ENCODE measurements at regions not wholly inside any gene's neighbourhood (a gene's known extent, or its start where the extent isn't known, plus 50 kb on each side); places are given as distances from the start of the nearest gene placed in this dataset.

- intact Hi-C loops (cut with DNase I; ENCODE audit: low total_unique reads), result no loop called here
- Histone ChIP-seq H3K27me3 (no peaks in the 10 kb centered on the region), H3K9me3 (no peaks in the 10 kb centered on the region), H3K36me3 (ENCODE audit: low read depth, missing control alignments) (no peaks in the 10 kb centered on the region), H3K27ac (peak overlapping the region in 1 of 2 donors; percentile 55), H3K4me1 (peaks cover 6% of the 10 kb centered on the region), H3K4me3 (no peak overlapping the region)
- TF ChIP-seq CTCF (IDR thresholded peaks at IDR 0.05) (no peak), POLR2A (IDR thresholded peaks at IDR 0.05) (no peak)
- DNase-seq, result no peak
- WGBS, 2 donors, result 57 to 64% methylated on average over 2 of the region's 2 CpGs
These were observed 374.7 kb downstream of the TNS1 start for GRCh38 chr2:217628061-217628460.

- 94 to 98% methylated on average over 5 of the region's 5 CpGs for WGBS, 2 donors
- Histone ChIP-seq H3K4me1 (peaks cover 17% of the 10 kb centered on the region), H3K4me3 (no peak overlapping the region), H3K9me3 (no peaks in the 10 kb centered on the region), H3K27me3 (no peaks in the 10 kb centered on the region), H3K36me3 (ENCODE audit: low read depth, missing control alignments) (no peaks in the 10 kb centered on the region), H3K27ac (no peak overlapping the region)
- intact Hi-C loops (cut with DNase I; ENCODE audit: low total_unique reads), result no loop called here
- no peak for TF ChIP-seq POLR2A (IDR thresholded peaks at IDR 0.05)
- DNase-seq, result no peak
These were observed 375.9 kb downstream of the TNS1 start for GRCh38 chr2:217626926-217627325.

GRCh38 chr2:217625557-217626169 is 377.1 kb downstream of the TNS1 start:
- no peaks in the 10 kb centered on the region for H3K9me3 ChIP-seq
- intact Hi-C loops (cut with DNase I; ENCODE audit: low total_unique reads), result no loop called here
- peak overlapping the region in 1 of 2 donors; percentile 4 for H3K27ac ChIP-seq
- peaks cover 17% of the 10 kb centered on the region for H3K4me1 ChIP-seq
- no peak for TF ChIP-seq CTCF (IDR thresholded peaks at IDR 0.05)
- no peak for TF ChIP-seq POLR2A (IDR thresholded peaks at IDR 0.05)
- H3K36me3 ChIP-seq (ENCODE audit: low read depth, missing control alignments), result no peaks in the 10 kb centered on the region
- no peak for DNase-seq
- WGBS, 2 donors, result 45 to 68% methylated on average over 4 of the region's 4 CpGs
- no peak overlapping the region for H3K4me3 ChIP-seq
- H3K27me3 ChIP-seq, result no peaks in the 10 kb centered on the region

GRCh38 chr2:217623281-217623912 is 379.4 kb downstream of the TNS1 start:
- no peak for DNase-seq
- Histone ChIP-seq H3K9me3 (no peaks in the 10 kb centered on the region), H3K27me3 (no peaks in the 10 kb centered on the region), H3K36me3 (ENCODE audit: low read depth, missing control alignments) (no peaks in the 10 kb centered on the region), H3K4me3 (no peak overlapping the region), H3K27ac (peak overlapping the region; percentile 28 to 31), H3K4me1 (peaks cover 17% of the 10 kb centered on the region)
- WGBS, 2 donors, result 92 to 97% methylated on average over 2 of the region's 2 CpGs
- TF ChIP-seq POLR2A (IDR thresholded peaks at IDR 0.05) (no peak), CTCF (IDR thresholded peaks at IDR 0.05) (no peak)
- intact Hi-C loops (cut with DNase I; ENCODE audit: low total_unique reads), result no loop called here

GRCh38 chr2:217622205-217623060 is 380.4 kb downstream of the TNS1 start:
- DNase-seq, result peak; percentile 59
- intact Hi-C loops (cut with DNase I; ENCODE audit: low total_unique reads), result no loop called here
- no peaks in the 10 kb centered on the region for H3K27me3 ChIP-seq
- WGBS, 2 donors, result 41 to 49% methylated on average over 9 of the region's 9 CpGs
- H3K4me3 ChIP-seq, result no peak overlapping the region
- peak overlapping the region; percentile 28 to 31 for H3K27ac ChIP-seq
- no peaks in the 10 kb centered on the region for H3K36me3 ChIP-seq (ENCODE audit: low read depth, missing control alignments)
- TF ChIP-seq POLR2A (IDR thresholded peaks at IDR 0.05) (no peak), CTCF (IDR thresholded peaks at IDR 0.05) (no peak)
- H3K9me3 ChIP-seq, result no peaks in the 10 kb centered on the region
- H3K4me1 ChIP-seq, result peaks cover 17% of the 10 kb centered on the region

Measured in testis (tissue), 2 donors.